ENCODE measurements at regions not wholly inside any gene's neighbourhood (a gene's known extent, or its start where the extent isn't known, plus 50 kb on each side); places are given as distances from the start of the nearest gene placed in this dataset.

DNA sequence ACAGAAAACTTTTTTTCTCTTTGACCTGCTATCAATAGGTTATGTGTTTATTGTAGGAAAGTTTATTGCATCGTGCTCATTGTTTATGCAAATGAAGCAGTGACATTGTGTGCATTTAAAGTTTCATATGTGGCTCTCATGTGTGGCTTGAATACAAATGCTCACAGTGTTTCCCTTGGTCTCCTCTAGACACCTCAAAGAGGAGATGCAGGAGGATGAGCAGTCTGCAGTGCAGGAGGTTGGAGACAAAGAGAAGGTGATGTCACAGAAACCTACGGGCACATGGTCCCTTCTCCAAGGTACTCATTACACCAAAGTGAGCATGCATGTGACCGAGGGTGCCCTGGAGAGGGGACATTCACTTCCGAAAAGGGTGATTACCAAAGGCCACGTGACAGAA is 430.2 kb downstream of the INHBA start:
- no peaks in the 10 kb centered on the region for H3K36me3 ChIP-seq (replicated peaks; ENCODE audit: low read depth, low read length)
- H2AFZ ChIP-seq (ENCODE audit: low read depth, low read length): no peak overlapping the region
- H3K4me2 ChIP-seq (ENCODE audit: low read length): no peak overlapping the region
- H3K27me3 ChIP-seq (ENCODE audit: low read depth, low read length): no peaks in the 10 kb centered on the region
- H3K4me1 ChIP-seq (ENCODE audit: low read length): no peaks in the 10 kb centered on the region
- no peak for TF ChIP-seq EZH2phosphoT487 (IDR thresholded peaks at IDR 0.05; ENCODE audit: low read depth)
- TF ChIP-seq, protein P1, sequence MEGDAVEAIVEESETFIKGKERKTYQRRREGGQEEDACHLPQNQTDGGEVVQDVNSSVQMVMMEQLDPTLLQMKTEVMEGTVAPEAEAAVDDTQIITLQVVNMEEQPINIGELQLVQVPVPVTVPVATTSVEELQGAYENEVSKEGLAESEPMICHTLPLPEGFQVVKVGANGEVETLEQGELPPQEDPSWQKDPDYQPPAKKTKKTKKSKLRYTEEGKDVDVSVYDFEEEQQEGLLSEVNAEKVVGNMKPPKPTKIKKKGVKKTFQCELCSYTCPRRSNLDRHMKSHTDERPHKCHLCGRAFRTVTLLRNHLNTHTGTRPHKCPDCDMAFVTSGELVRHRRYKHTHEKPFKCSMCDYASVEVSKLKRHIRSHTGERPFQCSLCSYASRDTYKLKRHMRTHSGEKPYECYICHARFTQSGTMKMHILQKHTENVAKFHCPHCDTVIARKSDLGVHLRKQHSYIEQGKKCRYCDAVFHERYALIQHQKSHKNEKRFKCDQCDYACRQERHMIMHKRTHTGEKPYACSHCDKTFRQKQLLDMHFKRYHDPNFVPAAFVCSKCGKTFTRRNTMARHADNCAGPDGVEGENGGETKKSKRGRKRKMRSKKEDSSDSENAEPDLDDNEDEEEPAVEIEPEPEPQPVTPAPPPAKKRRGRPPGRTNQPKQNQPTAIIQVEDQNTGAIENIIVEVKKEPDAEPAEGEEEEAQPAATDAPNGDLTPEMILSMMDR (IDR thresholded peaks at IDR 0.05; ENCODE audit: low read depth, low read length): no peak
- no peaks in the 10 kb centered on the region for H3K9me3 ChIP-seq (ENCODE audit: insufficient read depth, low read length)
- H3K27ac ChIP-seq (ENCODE audit: low read length): no peak overlapping the region
- no peak overlapping the region for H3K9ac ChIP-seq (ENCODE audit: low read length)
- H3K4me3 ChIP-seq (ENCODE audit: low read length): no peak overlapping the region
- H3K79me2 ChIP-seq (ENCODE audit: low read length): no peaks in the 10 kb centered on the region
- no peaks in the 10 kb centered on the region for H4K20me1 ChIP-seq (ENCODE audit: insufficient read depth, low read length)

DNA sequence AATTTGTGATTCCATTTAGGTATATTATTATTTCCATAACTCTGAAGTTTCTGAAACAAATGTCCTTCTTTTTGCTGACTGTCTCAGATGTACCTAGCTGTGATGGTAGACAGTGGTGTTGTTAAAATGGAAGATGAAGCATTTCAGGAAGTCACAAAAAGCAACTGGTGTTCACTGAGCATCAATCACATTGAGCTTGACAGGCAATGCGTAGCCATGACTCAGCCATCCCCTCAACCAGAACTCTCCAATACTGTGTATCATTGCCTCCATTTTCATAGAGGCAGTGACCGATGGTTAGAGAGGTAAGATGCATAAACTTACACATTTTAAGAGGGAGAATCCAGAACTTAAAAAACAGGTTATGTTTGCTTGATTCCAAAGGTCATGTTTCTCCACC is 434.0 kb downstream of the INHBA start:
- no peak overlapping the region for H3K9ac ChIP-seq (ENCODE audit: low read length)

DNA sequence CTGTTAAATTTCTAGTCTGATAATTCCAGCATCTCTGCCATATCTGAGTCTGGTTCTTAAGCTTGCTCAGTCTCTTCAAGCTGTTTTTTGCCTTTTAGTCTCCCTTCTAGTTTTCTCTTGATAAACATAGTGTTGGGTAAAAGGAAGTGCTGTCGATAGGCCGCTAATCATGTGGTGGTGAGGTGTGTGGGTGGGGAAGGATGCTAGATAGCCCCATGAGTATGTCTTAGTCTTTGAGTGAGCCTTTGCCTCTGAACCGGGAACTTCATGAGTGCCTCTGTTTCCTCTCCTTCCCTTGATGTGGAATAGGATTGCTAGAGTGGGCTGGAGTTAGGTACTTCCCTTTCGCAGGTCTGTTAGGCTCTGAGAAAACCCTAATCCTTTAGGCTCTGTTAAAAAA is 441.8 kb downstream of the INHBA start:
- no peak overlapping the region for H2AFZ ChIP-seq (ENCODE audit: low read depth, low read length)
- no peaks in the 10 kb centered on the region for H3K27me3 ChIP-seq (ENCODE audit: low read depth, low read length)
- H3K4me1 ChIP-seq (ENCODE audit: low read length): no peaks in the 10 kb centered on the region
- no peaks in the 10 kb centered on the region for H3K36me3 ChIP-seq (replicated peaks; ENCODE audit: low read depth, low read length)
- H3K79me2 ChIP-seq (ENCODE audit: low read length): no peaks in the 10 kb centered on the region
- no peak overlapping the region for H3K4me3 ChIP-seq (ENCODE audit: low read length)
- H3K9me3 ChIP-seq (ENCODE audit: insufficient read depth, low read length): no peaks in the 10 kb centered on the region
- H3K4me2 ChIP-seq (ENCODE audit: low read length): no peak overlapping the region
- no peak overlapping the region for H3K27ac ChIP-seq (ENCODE audit: low read length)
- TF ChIP-seq EZH2phosphoT487 (IDR thresholded peaks at IDR 0.05; ENCODE audit: low read depth): no peak
- TF ChIP-seq, protein P1 (IDR thresholded peaks at IDR 0.05; ENCODE audit: low read depth, low read length): no peak
- no peak overlapping the region for H3K9ac ChIP-seq (ENCODE audit: low read length)
- no peaks in the 10 kb centered on the region for H4K20me1 ChIP-seq (ENCODE audit: insufficient read depth, low read length)

More for the DNA sequence above, 434.0 kb downstream of the INHBA start:
- Histone ChIP-seq H3K27ac (ENCODE audit: low read length) (no peak overlapping the region), H3K4me1 (ENCODE audit: low read length) (no peaks in the 10 kb centered on the region), H3K4me3 (ENCODE audit: low read length) (no peak overlapping the region), H3K27me3 (ENCODE audit: low read depth, low read length) (no peaks in the 10 kb centered on the region), H3K9me3 (ENCODE audit: insufficient read depth, low read length) (no peaks in the 10 kb centered on the region), H2AFZ (ENCODE audit: low read depth, low read length) (no peak overlapping the region), H4K20me1 (ENCODE audit: insufficient read depth, low read length) (no peaks in the 10 kb centered on the region), H3K4me2 (ENCODE audit: low read length) (no peak overlapping the region), H3K36me3 (replicated peaks; ENCODE audit: low read depth, low read length) (no peaks in the 10 kb centered on the region), H3K79me2 (ENCODE audit: low read length) (no peaks in the 10 kb centered on the region)
- TF ChIP-seq EZH2phosphoT487 (IDR thresholded peaks at IDR 0.05; ENCODE audit: low read depth): no peak
- TF ChIP-seq, protein P1 (IDR thresholded peaks at IDR 0.05; ENCODE audit: low read depth, low read length): no peak

DNA sequence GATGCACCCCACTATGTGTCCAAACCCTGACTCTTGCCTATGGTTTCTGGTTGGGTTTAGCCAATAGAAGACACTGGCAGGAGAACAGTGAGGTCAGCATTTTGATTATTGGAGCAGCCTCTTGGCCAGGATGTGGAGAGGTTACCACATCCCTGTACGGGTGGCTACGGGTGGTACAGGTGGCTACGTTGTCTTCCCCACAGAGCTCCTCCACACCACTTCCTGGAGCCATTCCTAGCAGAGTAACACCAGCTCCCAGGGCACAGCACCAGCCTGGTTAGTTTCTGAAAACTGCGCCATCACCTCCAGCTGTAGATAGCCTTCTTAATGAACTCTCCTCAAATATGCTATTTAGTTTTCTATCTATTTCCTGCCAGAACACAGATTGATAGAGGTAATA is 445.2 kb downstream of the INHBA start:
- H3K79me2 ChIP-seq (ENCODE audit: low read length): no peaks in the 10 kb centered on the region
- no peaks in the 10 kb centered on the region for H3K4me1 ChIP-seq (ENCODE audit: low read length)
- no peak overlapping the region for H3K27ac ChIP-seq (ENCODE audit: low read length)
- no peak overlapping the region for H3K4me2 ChIP-seq (ENCODE audit: low read length)
- TF ChIP-seq EZH2phosphoT487 (IDR thresholded peaks at IDR 0.05; ENCODE audit: low read depth): no peak
- TF ChIP-seq, protein P1 (IDR thresholded peaks at IDR 0.05; ENCODE audit: low read depth, low read length): no peak
- no peaks in the 10 kb centered on the region for H3K27me3 ChIP-seq (ENCODE audit: low read depth, low read length)
- H2AFZ ChIP-seq (ENCODE audit: low read depth, low read length): no peak overlapping the region
- H3K4me3 ChIP-seq (ENCODE audit: low read length): no peak overlapping the region
- no peaks in the 10 kb centered on the region for H3K36me3 ChIP-seq (replicated peaks; ENCODE audit: low read depth, low read length)
- no peaks in the 10 kb centered on the region for H4K20me1 ChIP-seq (ENCODE audit: insufficient read depth, low read length)
- H3K9me3 ChIP-seq (ENCODE audit: insufficient read depth, low read length): no peaks in the 10 kb centered on the region
- H3K9ac ChIP-seq (ENCODE audit: low read length): no peak overlapping the region

Measured in OCI-LY3 (cell line).